Natural killer cell (primary cell): ENCODE measurements at regions not wholly inside any gene's neighbourhood (a gene's known extent, or its start where the extent isn't known, plus 50 kb on each side); places are given as distances from the start of the nearest gene placed in this dataset.

Experiments used
- ATAC-seq, 3 donors: fragments of 150-1000 bp in 2 of 3; fragments of 200-7000 bp in 1 of 3; cut with Tn5 transposase; 1 replicate in 1 of 3; 2 replicates in 2 of 3; pipeline ENCODE4 v1.10.0; 2021; ENCODE audit warnings: mild to moderate bottlenecking in 2 of 3, moderate library complexity in 2 of 3
- DNase-seq, 2 donors: peaks; one replicate each; pipeline versions ENCODE4 v3.0.0 to v3.0.0-alpha.2; 2013 to 2021; ENCODE audit warnings: mixed read lengths in 1 of 2
- H3K27ac ChIP-seq: one replicate; pipeline ENCODE4 v1.5.1; 2013; ENCODE audit warnings: mild to moderate bottlenecking, low read length
- H3K27me3 ChIP-seq: one replicate; pipeline ENCODE4 v1.6.1; 2013; ENCODE audit warnings: low read length; ENCODE audit not compliant: control insufficient read depth, insufficient read depth
- H3K36me3 ChIP-seq: one replicate; pipeline ENCODE4 v1.6.1; 2013; ENCODE audit warnings: low read length; ENCODE audit not compliant: control insufficient read depth, insufficient read depth
- H3K4me1 ChIP-seq: one replicate; pipeline ENCODE4 v1.6.1; 2013; ENCODE audit warnings: low read length; ENCODE audit not compliant: control insufficient read depth, insufficient read depth
- H3K4me3 ChIP-seq: one replicate; pipeline ENCODE4 v1.5.1; 2013; ENCODE audit warnings: low read length
- H3K9me3 ChIP-seq: one replicate; pipeline ENCODE4 v1.6.1; 2013; ENCODE audit warnings: low read length; ENCODE audit not compliant: control insufficient read depth, insufficient read depth
- H3K27ac Mint-ChIP-seq, 2 donors: one replicate each; pipeline ENCODE4 v1.8.0; 2022; ENCODE audit warnings: mild to moderate bottlenecking in 2 of 2, mixed read lengths in 2 of 2, moderate library complexity in 1 of 2
- H3K27me3 Mint-ChIP-seq, 2 donors: one replicate each; pipeline ENCODE4 v1.8.0; 2022; ENCODE audit warnings: low read depth in 2 of 2, mixed read lengths in 2 of 2
- H3K36me3 Mint-ChIP-seq: one replicate; pipeline ENCODE4 v1.8.0; 2022; ENCODE audit warnings: mixed read lengths
- H3K4me1 Mint-ChIP-seq, 2 donors: one replicate each; pipeline ENCODE4 v1.8.0; 2022; ENCODE audit warnings: mixed read lengths in 2 of 2
- H3K4me3 Mint-ChIP-seq: one replicate; pipeline ENCODE4 v1.8.0; 2022; ENCODE audit warnings: mild to moderate bottlenecking, moderate library complexity, mixed read lengths
- H3K9me3 Mint-ChIP-seq, 2 donors: one replicate each; pipeline ENCODE4 v1.8.0; 2022; ENCODE audit warnings: mixed read lengths in 2 of 2
- WGBS: methylation state at CpG from one replicate; pipeline ENCODE4 v1.1.7; 2013; ENCODE audit warnings: missing lambda C conversion rate; ENCODE audit not compliant: insufficient coverage; 5-methylcytosine and 5-hydroxymethylcytosine counted together
- intact Hi-C: fragments of 100-400 bp; cut with micrococcal nuclease; formaldehyde crosslinking; loops from one replicate; pipeline ENCODE4 v1.14.2; 2022
- TF ChIP-seq, protein P1 (sequence below): fragments of 200-600 bp; IDR thresholded peaks from one replicate; pipeline ENCODE4 v1.8.0; 2022; ENCODE audit warnings: antibody characterized with exemption

DNA sequence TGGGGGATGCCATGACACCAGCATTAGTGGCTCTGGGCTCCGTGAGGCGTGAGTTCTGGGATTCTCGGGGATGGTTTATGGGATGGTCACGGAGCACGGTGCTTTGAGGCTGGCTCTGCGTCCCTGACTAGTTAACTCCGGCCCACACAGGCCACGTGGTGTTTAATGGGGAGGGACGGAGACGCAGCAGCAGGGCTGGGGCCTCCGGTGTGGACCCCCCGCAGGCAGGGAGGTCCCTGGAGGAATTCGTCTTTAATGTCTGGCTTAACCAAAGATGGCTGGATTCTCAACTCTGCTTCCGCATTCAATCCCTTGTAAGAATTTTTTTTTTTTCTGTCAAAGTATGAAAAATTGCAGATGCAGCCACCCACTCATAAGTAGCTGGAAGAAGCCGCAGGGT lies 86.4 kb upstream of the RFLNA start:
- ATAC-seq, result peak in 1 of 3 donors; percentile 17
- no peak overlapping the region for H3K27ac Mint-ChIP-seq

DNA sequence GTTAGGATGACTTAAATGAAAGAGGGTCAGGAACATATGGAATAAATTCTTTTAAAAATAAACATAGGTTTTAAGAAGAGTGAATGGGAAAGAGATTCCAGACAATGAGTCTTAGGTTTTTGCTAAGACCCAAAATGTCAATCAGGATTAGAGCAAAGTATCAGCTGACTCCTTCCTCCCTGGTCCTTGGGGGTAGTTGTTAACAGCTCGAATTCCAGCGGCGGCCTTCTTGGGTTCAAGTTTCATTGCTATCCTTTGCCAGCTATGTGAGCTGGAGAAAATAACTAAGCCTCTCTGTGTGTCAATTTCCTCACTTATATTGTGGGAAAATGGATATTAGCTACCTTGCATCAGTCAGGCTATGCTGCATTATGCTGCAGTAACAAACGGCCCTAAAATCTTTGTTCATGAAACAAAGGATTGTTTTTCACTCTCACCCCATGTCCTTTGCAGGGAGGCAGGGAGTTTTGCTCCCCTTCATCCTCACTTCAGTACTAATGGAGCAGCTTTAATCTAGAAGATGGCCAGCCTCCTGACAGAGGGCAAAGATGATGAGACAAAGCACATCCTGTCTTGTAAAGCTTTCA lies 83.8 kb upstream of the RFLNA start:
- Histone ChIP-seq H3K27ac (no peak overlapping the region), H3K9me3 (peaks cover 11% of the 10 kb centered on the region), H3K36me3 (no peaks in the 10 kb centered on the region), H3K27me3 (no peaks in the 10 kb centered on the region), H3K4me1 (no peaks in the 10 kb centered on the region), H3K4me3 (no peak overlapping the region)
- Mint-ChIP-seq H3K36me3 (peaks cover 7% of the 10 kb centered on the region), H3K9me3 (peaks cover under 1 to 2% of the 10 kb centered on the region in 2 donors), H3K27ac (no peak overlapping the region), H3K4me3 (no peak overlapping the region), H3K4me1 (no peaks in the 10 kb centered on the region), H3K27me3 (peaks cover 10 to 34% of the 10 kb centered on the region in 2 donors)
- DNase-seq (no peak), ATAC-seq (no peak)
- TF ChIP-seq, protein P1, sequence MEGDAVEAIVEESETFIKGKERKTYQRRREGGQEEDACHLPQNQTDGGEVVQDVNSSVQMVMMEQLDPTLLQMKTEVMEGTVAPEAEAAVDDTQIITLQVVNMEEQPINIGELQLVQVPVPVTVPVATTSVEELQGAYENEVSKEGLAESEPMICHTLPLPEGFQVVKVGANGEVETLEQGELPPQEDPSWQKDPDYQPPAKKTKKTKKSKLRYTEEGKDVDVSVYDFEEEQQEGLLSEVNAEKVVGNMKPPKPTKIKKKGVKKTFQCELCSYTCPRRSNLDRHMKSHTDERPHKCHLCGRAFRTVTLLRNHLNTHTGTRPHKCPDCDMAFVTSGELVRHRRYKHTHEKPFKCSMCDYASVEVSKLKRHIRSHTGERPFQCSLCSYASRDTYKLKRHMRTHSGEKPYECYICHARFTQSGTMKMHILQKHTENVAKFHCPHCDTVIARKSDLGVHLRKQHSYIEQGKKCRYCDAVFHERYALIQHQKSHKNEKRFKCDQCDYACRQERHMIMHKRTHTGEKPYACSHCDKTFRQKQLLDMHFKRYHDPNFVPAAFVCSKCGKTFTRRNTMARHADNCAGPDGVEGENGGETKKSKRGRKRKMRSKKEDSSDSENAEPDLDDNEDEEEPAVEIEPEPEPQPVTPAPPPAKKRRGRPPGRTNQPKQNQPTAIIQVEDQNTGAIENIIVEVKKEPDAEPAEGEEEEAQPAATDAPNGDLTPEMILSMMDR, result no peak
- intact Hi-C loops, result no loop called here
- 82% methylated on average over 2 of the region's 4 CpGs for WGBS

More for the DNA sequence above, 86.4 kb upstream of the RFLNA start:
- Mint-ChIP-seq H3K36me3 (peaks cover 8% of the 10 kb centered on the region), H3K4me3 (no peak overlapping the region), H3K9me3 (peaks cover 5 to 7% of the 10 kb centered on the region in 2 donors), H3K27me3 (peaks cover 7 to 31% of the 10 kb centered on the region in 2 donors), H3K4me1 (no peaks in the 10 kb centered on the region)
- TF ChIP-seq, protein P1, result no peak
- Histone ChIP-seq H3K4me1 (no peaks in the 10 kb centered on the region), H3K27me3 (peaks cover 2% of the 10 kb centered on the region), H3K4me3 (no peak overlapping the region), H3K27ac (no peak overlapping the region), H3K9me3 (no peaks in the 10 kb centered on the region), H3K36me3 (no peaks in the 10 kb centered on the region)
- intact Hi-C loops, result no loop called here
- 86% methylated on average over 15 of the region's 15 CpGs for WGBS
- DNase-seq, result no peak

DNA sequence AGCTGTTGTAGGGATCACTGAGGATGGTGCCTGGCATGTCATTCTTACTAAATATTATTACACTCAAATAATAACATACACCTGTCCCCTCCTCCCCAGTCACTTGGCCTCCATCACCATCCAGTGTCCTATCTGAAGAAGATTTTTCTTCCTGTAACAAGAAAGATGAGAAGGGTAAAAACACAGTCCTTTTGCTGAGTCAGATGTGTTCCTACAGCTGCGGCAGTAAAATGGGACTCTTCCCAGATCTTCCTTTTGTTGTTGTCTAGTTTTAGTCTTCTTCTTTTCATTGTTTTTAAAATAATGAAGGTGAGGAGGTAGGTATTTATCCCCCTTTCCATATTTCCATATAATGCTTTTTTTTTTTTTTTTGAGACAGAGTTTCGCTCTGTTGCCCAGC lies 83.1 kb upstream of the RFLNA start:
- TF ChIP-seq, protein P1, result no peak
- DNase-seq, result no peak
- peaks cover 11% of the 10 kb centered on the region for H3K9me3 ChIP-seq
- no peaks in the 10 kb centered on the region for H3K36me3 ChIP-seq
- Mint-ChIP-seq H3K9me3 (peaks cover 0 to 2% of the 10 kb centered on the region in 2 donors), H3K4me3 (no peak overlapping the region), H3K36me3 (peaks cover 8% of the 10 kb centered on the region), H3K27me3 (peaks cover 13 to 34% of the 10 kb centered on the region in 2 donors), H3K4me1 (no peaks in the 10 kb centered on the region), H3K27ac (no peak overlapping the region)
- no peak overlapping the region for H3K27ac ChIP-seq
- 100% methylated on average over 2 of the region's 2 CpGs for WGBS
- H3K27me3 ChIP-seq, result no peaks in the 10 kb centered on the region
- intact Hi-C loops, result no loop called here
- H3K4me3 ChIP-seq, result no peak overlapping the region
- ATAC-seq, result no peak
- H3K4me1 ChIP-seq, result no peaks in the 10 kb centered on the region
